OCI-LY3 (cell line): ENCODE measurements at regions not wholly inside any gene's neighbourhood (a gene's known extent, or its start where the extent isn't known, plus 50 kb on each side); places are given as distances from the start of the nearest gene placed in this dataset.

Experiments used
- CTCF ChIP-seq: fragments of 200-600, 300-600 bp; sonication (generic); IDR thresholded peaks from 2 replicates; pipeline ENCODE4 v1.5.1; 2014; ENCODE audit warnings: antibody characterized with exemption, low read length, low read depth
- EZH2phosphoT487 ChIP-seq: fragments of 200-600 bp; shearing (Covaris generic); IDR thresholded peaks from 2 replicates; pipeline ENCODE4 v1.6.1; 2018; ENCODE audit warnings: antibody characterized with exemption, mixed run types, low read depth

GRCh38 chr5:167063116-167063515, 1228.3 kb upstream of the WWC1 start:
- TF ChIP-seq CTCF (no peak), EZH2phosphoT487 (no peak)
